ENCODE measurements at regions not wholly inside any gene's neighbourhood (a gene's known extent, or its start where the extent isn't known, plus 50 kb on each side); places are given as distances from the start of the nearest gene placed in this dataset.
A peak's percentile ranks its signal among the peaks of the same experiment; 100 is the strongest.

- no peak for TF ChIP-seq CTCF (conservative IDR thresholded peaks at IDR 0.05; ENCODE audit: low read length)
- DNase-seq (ENCODE audit: low read depth), result no peak
- no peak overlapping the region for H3K4me3 ChIP-seq (ENCODE audit: low read length)
Observed at GRCh38 chr10:61031341-61031740, 87.4 kb upstream of the RHOBTB1 start.

GRCh38 chr10:61029411-61029810 lies 85.4 kb upstream of the RHOBTB1 start:
- no peak for TF ChIP-seq CTCF (conservative IDR thresholded peaks at IDR 0.05; ENCODE audit: low read length)
- DNase-seq (ENCODE audit: low read depth), result no peak
- H3K4me3 ChIP-seq (ENCODE audit: low read length), result no peak overlapping the region

- TF ChIP-seq CTCF (conservative IDR thresholded peaks at IDR 0.05; ENCODE audit: low read length), result no peak
- no peak overlapping the region for H3K4me3 ChIP-seq (ENCODE audit: low read length)
- peak; percentile 51 for DNase-seq (ENCODE audit: low read depth)
Observed at GRCh38 chr10:61028861-61029361, 84.9 kb upstream of the RHOBTB1 start.

GRCh38 chr10:61024856-61025201 lies 80.8 kb upstream of the RHOBTB1 start:
- TF ChIP-seq CTCF (conservative IDR thresholded peaks at IDR 0.05; ENCODE audit: low read length), result peak; percentile 62
- peak; percentile 5 for DNase-seq (ENCODE audit: low read depth)
- no peak overlapping the region for H3K4me3 ChIP-seq (ENCODE audit: low read length)

- TF ChIP-seq CTCF (conservative IDR thresholded peaks at IDR 0.05; ENCODE audit: low read length), result no peak
- DNase-seq (ENCODE audit: low read depth), result no peak
Observed at GRCh38 chr10:61024151-61024855, 80.3 kb upstream of the RHOBTB1 start.

GRCh38 chr10:61023053-61023452 lies 79.1 kb upstream of the RHOBTB1 start:
- DNase-seq (ENCODE audit: low read depth), result no peak
- TF ChIP-seq CTCF (conservative IDR thresholded peaks at IDR 0.05; ENCODE audit: low read length), result no peak
- no peak overlapping the region for H3K4me3 ChIP-seq (ENCODE audit: low read length)

More at GRCh38 chr10:61024151-61024855, 80.3 kb upstream of the RHOBTB1 start:
- H3K4me3 ChIP-seq (ENCODE audit: low read length), result no peak overlapping the region

GRCh38 chr10:61021926-61022325 lies 77.9 kb upstream of the RHOBTB1 start:
- no peak for TF ChIP-seq CTCF (conservative IDR thresholded peaks at IDR 0.05; ENCODE audit: low read length)
- no peak for DNase-seq (ENCODE audit: low read depth)
- no peak overlapping the region for H3K4me3 ChIP-seq (ENCODE audit: low read length)

Measured in AG10803 (cell line).